Lung (tissue), 11 donors: ENCODE measurements at regions not wholly inside any gene's neighbourhood (a gene's known extent, or its start where the extent isn't known, plus 50 kb on each side); places are given as distances from the start of the nearest gene placed in this dataset.

Experiments
- ATAC-seq: fragments of 200-7000 bp; cut with Tn5 transposase; one replicate; pipeline ENCODE4 v1.9.1; 2020; ENCODE audit warnings: moderate number of reproducible peaks; ENCODE audit not compliant: insufficient read depth, low FRiP score
- DNase-seq, 3 donors: peaks; one replicate each; pipeline ENCODE4 v3.0.0-alpha.2; 2013 to 2017
- H3K27ac ChIP-seq, 2 donors: one replicate each; pipeline ENCODE4 v1.5.1; 2013; ENCODE audit warnings: mild to moderate bottlenecking in 2 of 2, moderate library complexity in 2 of 2, control low read depth in 1 of 2, inconsistent platforms in 1 of 2, low read depth in 1 of 2, low read length in 1 of 2
- H3K27me3 ChIP-seq, 3 donors: one replicate each; pipeline ENCODE4 v1.5.1; 2013; ENCODE audit warnings: low read length in 2 of 3; ENCODE audit not compliant: control insufficient read depth in 3 of 3, insufficient read depth in 3 of 3
- H3K36me3 ChIP-seq, 4 donors: one replicate each; pipeline ENCODE4 v1.5.1; 2013; ENCODE audit warnings: low read length in 4 of 4, mild to moderate bottlenecking in 1 of 4, moderate library complexity in 1 of 4; ENCODE audit not compliant: control insufficient read depth in 4 of 4, insufficient read depth in 4 of 4
- H3K4me1 ChIP-seq, 5 donors: one replicate each; pipeline ENCODE4 v1.5.1; 2013; ENCODE audit warnings: low read length in 5 of 5, mild to moderate bottlenecking in 2 of 5, moderate library complexity in 1 of 5; ENCODE audit not compliant: control insufficient read depth in 5 of 5, insufficient read depth in 5 of 5
- H3K4me3 ChIP-seq: one replicate; pipeline ENCODE4 v1.5.1; 2013; ENCODE audit warnings: mild to moderate bottlenecking, control low read depth, moderate library complexity
- H3K9ac ChIP-seq, 2 donors: one replicate each; pipeline ENCODE4 v1.5.1; 2013; ENCODE audit warnings: low read length in 2 of 2, control low read depth in 1 of 2; ENCODE audit not compliant: insufficient read depth in 1 of 2
- H3K9me3 ChIP-seq, 4 donors: one replicate each; pipeline ENCODE4 v1.5.1; 2013; ENCODE audit warnings: low read length in 3 of 4, mild to moderate bottlenecking in 1 of 4, moderate library complexity in 1 of 4; ENCODE audit not compliant: control insufficient read depth in 4 of 4, insufficient read depth in 3 of 4
- WGBS, 2 donors: extraction: QIAGEN DNeasy Blood & Tissue Kit; methylation state at CpG; one replicate each; pipeline ENCODE4 v1.1.7; 2013; 5-methylcytosine and 5-hydroxymethylcytosine counted together
- TF ChIP-seq, protein P1 (sequence below): IDR thresholded peaks from 2 replicates; pipeline ENCODE4 v1.5.1; 2012; ENCODE audit warnings: mild to moderate bottlenecking; ENCODE audit errors: control extremely low read depth, extremely low read depth
- donor health status: control.
- donor health status: control.
- donor health status: Bipolar disorder and iron deficiency.
- donor health status: healthy.
- donor health status: DM: yes; HTN: yes; CAD: no.

DNA sequence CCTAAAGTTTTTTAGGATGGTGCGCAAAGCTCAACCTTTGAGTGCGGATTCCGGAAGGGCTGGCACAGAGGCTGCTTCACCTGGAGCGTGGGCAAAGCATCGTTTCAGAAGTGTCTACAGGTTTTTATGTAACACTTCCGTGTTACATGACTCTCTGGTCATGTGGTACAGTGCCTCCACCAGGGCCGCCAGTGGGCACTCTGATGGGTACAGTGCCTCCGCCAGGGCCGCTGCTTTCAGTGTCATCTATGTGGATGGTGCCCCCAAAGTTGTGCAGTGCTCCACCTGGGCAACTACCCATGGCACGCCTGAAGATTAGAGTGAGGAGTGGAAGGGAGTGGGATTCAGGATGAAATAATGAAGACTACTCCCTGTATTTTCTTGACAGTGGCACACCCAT lies 101.4 kb upstream of the C1orf174 start:
- TF ChIP-seq, protein P1, sequence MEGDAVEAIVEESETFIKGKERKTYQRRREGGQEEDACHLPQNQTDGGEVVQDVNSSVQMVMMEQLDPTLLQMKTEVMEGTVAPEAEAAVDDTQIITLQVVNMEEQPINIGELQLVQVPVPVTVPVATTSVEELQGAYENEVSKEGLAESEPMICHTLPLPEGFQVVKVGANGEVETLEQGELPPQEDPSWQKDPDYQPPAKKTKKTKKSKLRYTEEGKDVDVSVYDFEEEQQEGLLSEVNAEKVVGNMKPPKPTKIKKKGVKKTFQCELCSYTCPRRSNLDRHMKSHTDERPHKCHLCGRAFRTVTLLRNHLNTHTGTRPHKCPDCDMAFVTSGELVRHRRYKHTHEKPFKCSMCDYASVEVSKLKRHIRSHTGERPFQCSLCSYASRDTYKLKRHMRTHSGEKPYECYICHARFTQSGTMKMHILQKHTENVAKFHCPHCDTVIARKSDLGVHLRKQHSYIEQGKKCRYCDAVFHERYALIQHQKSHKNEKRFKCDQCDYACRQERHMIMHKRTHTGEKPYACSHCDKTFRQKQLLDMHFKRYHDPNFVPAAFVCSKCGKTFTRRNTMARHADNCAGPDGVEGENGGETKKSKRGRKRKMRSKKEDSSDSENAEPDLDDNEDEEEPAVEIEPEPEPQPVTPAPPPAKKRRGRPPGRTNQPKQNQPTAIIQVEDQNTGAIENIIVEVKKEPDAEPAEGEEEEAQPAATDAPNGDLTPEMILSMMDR, result no peak
- Histone ChIP-seq H3K9me3 (peaks cover 0 to 11% (median 0%) of the 10 kb centered on the region in 4 donors), H3K4me3 (no peak overlapping the region), H3K36me3 (no peaks in the 10 kb centered on the region), H3K27me3 (peaks cover 0 to 6% (median 0%) of the 10 kb centered on the region in 3 donors), H3K9ac (no peak overlapping the region), H3K27ac (no peak overlapping the region), H3K4me1 (peaks cover 0 to 9% (median 0%) of the 10 kb centered on the region in 5 donors)
- DNase-seq (no peak), ATAC-seq (no peak)
- 86 to 94% methylated on average over 10 of the region's 10 CpGs for WGBS, 2 donors

DNA sequence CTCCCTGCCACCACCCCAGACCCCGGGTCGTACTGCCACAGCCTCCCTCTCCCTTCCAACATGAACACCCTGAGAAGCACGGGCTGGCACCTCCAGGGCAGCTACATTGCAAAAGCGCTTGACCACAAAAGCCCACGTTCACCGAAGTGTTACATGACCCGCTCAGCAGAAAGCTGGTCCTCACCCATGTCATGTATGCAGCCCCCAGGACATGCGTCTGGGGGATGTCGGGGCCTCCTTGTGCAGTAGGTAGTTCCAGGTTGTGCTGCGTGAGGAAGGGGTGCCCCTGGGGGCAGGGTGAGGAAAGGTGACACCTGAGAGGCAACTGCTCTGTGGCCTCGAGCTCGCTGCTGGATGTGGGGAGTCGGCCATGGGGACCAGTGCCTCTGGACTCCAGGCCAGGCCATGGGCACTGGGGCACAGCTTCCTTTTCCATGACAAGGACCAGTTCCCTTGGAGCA lies 102.0 kb upstream of the C1orf174 start:
- H3K27ac ChIP-seq, result no peak overlapping the region
- no peak overlapping the region for H3K9ac ChIP-seq
- H3K4me3 ChIP-seq, result no peak overlapping the region
- TF ChIP-seq, protein P1, result no peak
- H3K9me3 ChIP-seq, result peaks cover 0 to 13% (median 0%) of the 10 kb centered on the region in 4 donors
- DNase-seq, result no peak
- no peaks in the 10 kb centered on the region for H3K36me3 ChIP-seq
- peaks cover 0 to 2% (median 0%) of the 10 kb centered on the region in 3 donors for H3K27me3 ChIP-seq
- 77 to 78% methylated on average over 13 of the region's 13 CpGs for WGBS, 2 donors
- H3K4me1 ChIP-seq, result peaks cover 0 to 9% (median 0%) of the 10 kb centered on the region in 5 donors
- ATAC-seq, result no peak

DNA sequence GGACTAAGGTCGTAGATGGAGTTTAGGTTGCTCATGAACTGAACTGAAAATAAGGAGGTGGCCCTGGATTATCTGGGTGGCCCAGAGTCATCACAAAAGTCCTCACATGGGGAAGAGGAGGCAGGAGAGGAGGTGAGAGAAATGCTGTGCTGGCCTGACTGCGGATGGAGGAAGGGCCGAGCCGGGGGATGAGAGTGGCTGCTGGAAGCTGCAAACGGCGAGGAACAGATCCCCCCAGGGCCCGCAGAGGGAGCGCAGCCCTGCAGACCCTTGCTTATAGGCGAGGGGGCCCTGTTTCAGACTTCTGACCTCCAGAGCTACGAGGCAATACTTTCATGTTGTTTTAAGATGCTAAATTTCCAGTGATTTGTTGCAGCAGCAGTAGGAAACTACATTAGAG lies 102.7 kb upstream of the C1orf174 start:
- H3K4me1 ChIP-seq, result peaks cover 0 to 9% (median 0%) of the 10 kb centered on the region in 5 donors
- H3K27me3 ChIP-seq, result peaks cover 0 to 2% (median 0%) of the 10 kb centered on the region in 3 donors
- WGBS, 2 donors, result 66 to 80% methylated on average over 10 of the region's 10 CpGs
- no peaks in the 10 kb centered on the region for H3K36me3 ChIP-seq
- no peak overlapping the region for H3K9ac ChIP-seq
- H3K4me3 ChIP-seq, result no peak overlapping the region
- H3K27ac ChIP-seq, result no peak overlapping the region
- ATAC-seq (no peak), DNase-seq (no peak)
- TF ChIP-seq, protein P1, result no peak
- H3K9me3 ChIP-seq, result peaks cover 0 to 13% (median 0%) of the 10 kb centered on the region in 4 donors
